Activated CD4-positive, alpha-beta T cell treated with anti-CD3 and anti-CD28 coated beads, Interleukin-2, amount 10 ng/mL, durations not matched to agents 24 days and 14 days (primary cell): ENCODE measurements at regions not wholly inside any gene's neighbourhood (a gene's known extent, or its start where the extent isn't known, plus 50 kb on each side); places are given as distances from the start of the nearest gene placed in this dataset.

Source experiments
- DNase-seq: peaks from one replicate; pipeline ENCODE4 v3.0.0; 2022
- H3K27ac Mint-ChIP-seq: one replicate; pipeline ENCODE4 v1.8.0; 2022; ENCODE audit warnings: mild to moderate bottlenecking, mixed read lengths
- H3K27me3 Mint-ChIP-seq: one replicate; pipeline ENCODE4 v1.8.0; 2022; ENCODE audit warnings: mixed read lengths
- H3K36me3 Mint-ChIP-seq: one replicate; pipeline ENCODE4 v1.8.0; 2022; ENCODE audit warnings: low read depth, mild to moderate bottlenecking, mixed read lengths
- H3K4me1 Mint-ChIP-seq: one replicate; pipeline ENCODE4 v1.8.0; 2021; ENCODE audit warnings: mixed read lengths
- H3K4me3 Mint-ChIP-seq: one replicate; pipeline ENCODE4 v1.8.0; 2022; ENCODE audit warnings: mild to moderate bottlenecking, moderate library complexity, mixed read lengths
- H3K9me3 Mint-ChIP-seq: one replicate; pipeline ENCODE4 v1.8.0; 2021; ENCODE audit warnings: mixed read lengths
- intact Hi-C: fragments of 100-400 bp; cut with micrococcal nuclease; formaldehyde crosslinking; loops from one replicate; pipeline ENCODE4 v1.15.1; 2023

GRCh38 chr11:80973786-80974185 lies 1533.0 kb upstream of the TENM4 start:
- intact Hi-C loops = no loop called here

GRCh38 chr11:80970037-80970436 lies 1529.2 kb upstream of the TENM4 start:
- Mint-ChIP-seq H3K9me3 (no peaks in the 10 kb centered on the region), H3K4me3 (no peak overlapping the region), H3K27ac (no peak overlapping the region), H3K36me3 (no peaks in the 10 kb centered on the region), H3K4me1 (no peaks in the 10 kb centered on the region), H3K27me3 (no peaks in the 10 kb centered on the region)
- intact Hi-C loops = no loop called here
- DNase-seq = no peak

More at GRCh38 chr11:80973786-80974185, 1533.0 kb upstream of the TENM4 start:
- H3K9me3 Mint-ChIP-seq = no peaks in the 10 kb centered on the region
- no peak for DNase-seq
- no peaks in the 10 kb centered on the region for H3K27me3 Mint-ChIP-seq
- H3K4me1 Mint-ChIP-seq = no peaks in the 10 kb centered on the region
- H3K4me3 Mint-ChIP-seq = no peak overlapping the region
- H3K27ac Mint-ChIP-seq = no peak overlapping the region
- H3K36me3 Mint-ChIP-seq = no peaks in the 10 kb centered on the region

GRCh38 chr11:80967649-80968048 lies 1526.8 kb upstream of the TENM4 start:
- Mint-ChIP-seq H3K27me3 (no peaks in the 10 kb centered on the region), H3K36me3 (no peaks in the 10 kb centered on the region), H3K27ac (no peak overlapping the region), H3K4me3 (no peak overlapping the region), H3K9me3 (peaks cover 6% of the 10 kb centered on the region), H3K4me1 (no peaks in the 10 kb centered on the region)
- DNase-seq = no peak
- intact Hi-C loops = no loop called here

- intact Hi-C loops = no loop called here
- no peaks in the 10 kb centered on the region for H3K27me3 Mint-ChIP-seq
- no peaks in the 10 kb centered on the region for H3K4me1 Mint-ChIP-seq
Observed at GRCh38 chr11:80960381-80961029, 1519.7 kb upstream of the TENM4 start.

GRCh38 chr11:80959751-80960150 lies 1518.9 kb upstream of the TENM4 start:
- Mint-ChIP-seq H3K27me3 (no peaks in the 10 kb centered on the region), H3K4me3 (no peak overlapping the region), H3K4me1 (no peaks in the 10 kb centered on the region), H3K9me3 (peaks cover 4% of the 10 kb centered on the region), H3K36me3 (no peaks in the 10 kb centered on the region), H3K27ac (no peak overlapping the region)
- intact Hi-C loops = no loop called here
- no peak for DNase-seq

More at GRCh38 chr11:80960381-80961029, 1519.7 kb upstream of the TENM4 start:
- peaks cover 6% of the 10 kb centered on the region for H3K9me3 Mint-ChIP-seq
- DNase-seq = no peak
- no peak overlapping the region for H3K4me3 Mint-ChIP-seq
- H3K27ac Mint-ChIP-seq = no peak overlapping the region
- H3K36me3 Mint-ChIP-seq = no peaks in the 10 kb centered on the region

- no peaks in the 10 kb centered on the region for H3K36me3 Mint-ChIP-seq
- no peaks in the 10 kb centered on the region for H3K27me3 Mint-ChIP-seq
- H3K9me3 Mint-ChIP-seq = no peaks in the 10 kb centered on the region
- H3K4me1 Mint-ChIP-seq = no peaks in the 10 kb centered on the region
- intact Hi-C loops = no loop called here
- no peak overlapping the region for H3K4me3 Mint-ChIP-seq
- DNase-seq = no peak
- H3K27ac Mint-ChIP-seq = no peak overlapping the region
Observed at GRCh38 chr11:80958987-80959386, 1518.2 kb upstream of the TENM4 start.

- Mint-ChIP-seq H3K27ac (no peak overlapping the region), H3K9me3 (no peaks in the 10 kb centered on the region), H3K27me3 (no peaks in the 10 kb centered on the region), H3K4me3 (no peak overlapping the region), H3K36me3 (no peaks in the 10 kb centered on the region), H3K4me1 (no peaks in the 10 kb centered on the region)
- intact Hi-C loops = no loop called here
- no peak for DNase-seq
Observed at GRCh38 chr11:80958361-80958760, 1517.5 kb upstream of the TENM4 start.

GRCh38 chr11:80955588-80955987 lies 1514.8 kb upstream of the TENM4 start:
- H3K4me1 Mint-ChIP-seq = no peaks in the 10 kb centered on the region
- H3K9me3 Mint-ChIP-seq = no peaks in the 10 kb centered on the region
- H3K4me3 Mint-ChIP-seq = no peak overlapping the region
- no peaks in the 10 kb centered on the region for H3K27me3 Mint-ChIP-seq
- H3K36me3 Mint-ChIP-seq = no peaks in the 10 kb centered on the region
- H3K27ac Mint-ChIP-seq = no peak overlapping the region
- intact Hi-C loops = no loop called here
- no peak for DNase-seq

- intact Hi-C loops = no loop called here
- no peaks in the 10 kb centered on the region for H3K36me3 Mint-ChIP-seq
- H3K27ac Mint-ChIP-seq = no peak overlapping the region
- H3K27me3 Mint-ChIP-seq = no peaks in the 10 kb centered on the region
- no peak overlapping the region for H3K4me3 Mint-ChIP-seq
- no peak for DNase-seq
- H3K9me3 Mint-ChIP-seq = no peaks in the 10 kb centered on the region
- H3K4me1 Mint-ChIP-seq = no peaks in the 10 kb centered on the region
Observed at GRCh38 chr11:80948781-80949180, 1508.0 kb upstream of the TENM4 start.

GRCh38 chr11:80944758-80945157 lies 1503.9 kb upstream of the TENM4 start:
- Mint-ChIP-seq H3K9me3 (peaks cover 3% of the 10 kb centered on the region), H3K36me3 (no peaks in the 10 kb centered on the region), H3K27ac (no peak overlapping the region), H3K27me3 (no peaks in the 10 kb centered on the region), H3K4me1 (no peaks in the 10 kb centered on the region), H3K4me3 (no peak overlapping the region)
- intact Hi-C loops = no loop called here
- no peak for DNase-seq

GRCh38 chr11:80943226-80943625 lies 1502.4 kb upstream of the TENM4 start:
- intact Hi-C loops = no loop called here
- no peak overlapping the region for H3K27ac Mint-ChIP-seq
- H3K36me3 Mint-ChIP-seq = no peaks in the 10 kb centered on the region
- H3K27me3 Mint-ChIP-seq = no peaks in the 10 kb centered on the region
- no peaks in the 10 kb centered on the region for H3K4me1 Mint-ChIP-seq
- H3K4me3 Mint-ChIP-seq = no peak overlapping the region
- no peak for DNase-seq
- peaks cover 3% of the 10 kb centered on the region for H3K9me3 Mint-ChIP-seq

- Mint-ChIP-seq H3K27me3 (no peaks in the 10 kb centered on the region), H3K36me3 (no peaks in the 10 kb centered on the region), H3K27ac (no peak overlapping the region), H3K4me1 (no peaks in the 10 kb centered on the region), H3K9me3 (peaks cover 3% of the 10 kb centered on the region), H3K4me3 (no peak overlapping the region)
- DNase-seq = no peak
- intact Hi-C loops = no loop called here
Observed at GRCh38 chr11:80937842-80938241, 1497.0 kb upstream of the TENM4 start.

GRCh38 chr11:80930038-80930437 lies 1489.2 kb upstream of the TENM4 start:
- H3K4me3 Mint-ChIP-seq = no peak overlapping the region

GRCh38 chr11:80929031-80929805 lies 1488.4 kb upstream of the TENM4 start:
- Mint-ChIP-seq H3K27ac (no peak overlapping the region), H3K9me3 (no peaks in the 10 kb centered on the region), H3K4me3 (no peak overlapping the region), H3K4me1 (no peaks in the 10 kb centered on the region), H3K27me3 (no peaks in the 10 kb centered on the region), H3K36me3 (no peaks in the 10 kb centered on the region)
- DNase-seq = no peak
- intact Hi-C loops = no loop called here

More at GRCh38 chr11:80930038-80930437, 1489.2 kb upstream of the TENM4 start:
- H3K27me3 Mint-ChIP-seq = no peaks in the 10 kb centered on the region
- no peak for DNase-seq
- no peaks in the 10 kb centered on the region for H3K9me3 Mint-ChIP-seq
- H3K4me1 Mint-ChIP-seq = no peaks in the 10 kb centered on the region
- H3K36me3 Mint-ChIP-seq = no peaks in the 10 kb centered on the region
- intact Hi-C loops = no loop called here
- H3K27ac Mint-ChIP-seq = no peak overlapping the region
